NCI-H1092 treated with DMSO at 0.1 percent for 48 hours (cell line): ENCODE measurements at regions not wholly inside any gene's neighbourhood (a gene's known extent, or its start where the extent isn't known, plus 50 kb on each side); places are given as distances from the start of the nearest gene placed in this dataset.
"Not testable (repeated sequence)": the region's sequence is repeated elsewhere in the genome, so short reads cannot be mapped to it uniquely, and the experiment has no call there.

ENCODE experiments used
- DNase-seq: peaks from one replicate; lab custom pipeline; 2025; lab: John Stamatoyannopoulos, UW

DNA sequence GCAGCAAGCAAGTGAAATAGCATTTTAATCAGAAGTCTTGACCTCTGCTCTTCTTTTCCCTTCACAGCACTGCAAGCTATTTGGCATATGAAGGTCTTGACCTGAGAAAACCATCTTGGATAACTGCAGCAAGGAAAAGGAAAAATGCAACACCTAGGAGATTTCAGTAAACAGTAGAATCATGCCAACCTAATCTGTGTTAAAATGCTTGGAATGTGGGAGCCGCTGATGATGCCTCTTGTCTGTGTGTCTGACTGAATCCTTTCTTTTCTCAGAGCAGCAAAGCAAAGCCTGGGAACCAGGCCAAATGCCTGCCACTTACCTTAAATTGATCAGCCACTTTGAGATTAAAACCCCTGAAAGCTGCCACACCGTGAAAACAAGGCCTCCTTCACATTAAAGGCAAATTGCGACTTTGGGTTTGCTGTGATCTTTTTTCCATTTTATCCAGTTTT is 80.4 kb upstream of the CDK6 start:
- DNase-seq = peak; percentile 27

DNA sequence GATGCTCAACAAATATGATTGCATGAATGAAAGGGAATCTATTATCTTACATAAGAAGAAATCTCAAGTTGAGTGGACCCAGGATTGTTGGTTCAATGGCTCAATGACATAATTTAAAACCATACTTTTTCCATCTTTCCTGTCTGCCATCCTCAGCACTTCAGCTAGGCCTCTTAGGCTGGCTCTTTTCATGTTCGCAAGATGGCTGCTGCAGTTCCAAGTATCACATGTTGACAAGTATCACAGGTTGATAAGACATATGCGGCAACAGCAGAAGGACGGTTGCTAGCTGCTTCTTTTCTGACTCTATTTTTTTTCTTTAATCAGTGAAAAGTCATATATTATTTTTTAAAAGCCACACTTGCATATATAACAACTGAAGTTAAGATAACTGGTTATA is 79.0 kb upstream of the CDK6 start:
- DNase-seq = no peak

DNA sequence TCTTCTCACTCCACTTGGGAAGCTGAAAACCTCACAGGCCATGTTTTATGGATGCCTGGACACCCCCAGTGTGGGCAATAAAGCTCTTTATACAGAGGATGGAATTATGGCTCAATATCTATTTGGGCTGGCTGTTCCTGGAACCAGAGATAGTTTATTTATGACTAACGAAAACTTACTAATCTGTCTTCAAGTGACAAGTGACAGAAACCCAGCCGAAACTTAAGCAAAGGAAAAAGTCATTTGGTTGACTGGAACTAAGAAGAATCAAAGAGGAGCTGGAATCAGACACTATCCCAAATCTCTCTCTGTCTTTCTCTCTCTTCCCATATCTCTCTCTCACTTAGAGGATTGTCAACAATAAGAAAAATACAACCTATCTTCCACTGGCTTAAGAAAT is 78.3 kb upstream of the CDK6 start:
- no peak for DNase-seq

DNA sequence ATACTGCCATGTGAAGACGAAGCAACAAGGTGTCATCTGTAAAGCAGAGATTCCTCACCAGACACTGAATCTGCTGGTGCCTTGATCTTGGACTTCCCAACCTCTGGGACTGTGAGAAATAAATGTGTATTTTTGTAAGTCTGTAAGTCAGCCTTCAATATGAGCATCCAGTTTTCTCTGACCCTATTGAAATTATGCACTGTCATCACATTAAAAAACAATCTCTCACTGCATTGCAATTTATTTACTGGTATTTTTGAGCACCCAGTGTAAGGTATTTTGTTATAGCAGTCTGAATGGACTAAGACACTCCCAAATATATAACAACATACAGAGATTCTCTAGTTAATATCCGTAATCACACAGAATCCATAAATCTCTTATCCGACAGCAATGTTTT is 77.5 kb upstream of the CDK6 start:
- DNase-seq = no peak

DNA sequence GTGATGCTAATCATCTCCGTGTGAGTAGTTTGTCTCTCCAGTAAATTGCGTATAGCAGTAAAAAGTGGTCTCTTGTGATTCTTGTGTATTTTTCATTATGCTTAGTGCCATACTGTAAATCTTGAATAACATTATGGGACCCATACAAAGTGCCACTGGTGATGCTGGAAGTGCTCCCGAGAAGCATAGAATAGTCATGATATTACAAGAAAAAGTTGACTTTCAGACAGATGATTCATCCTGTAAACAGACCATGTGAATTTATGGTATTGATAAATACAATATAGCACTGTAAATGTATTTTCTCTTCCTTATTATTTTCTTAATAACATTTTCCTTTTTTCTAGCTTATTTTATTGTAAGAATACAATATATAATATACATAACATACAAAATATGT is 74.6 kb upstream of the CDK6 start:
- no peak for DNase-seq

DNA sequence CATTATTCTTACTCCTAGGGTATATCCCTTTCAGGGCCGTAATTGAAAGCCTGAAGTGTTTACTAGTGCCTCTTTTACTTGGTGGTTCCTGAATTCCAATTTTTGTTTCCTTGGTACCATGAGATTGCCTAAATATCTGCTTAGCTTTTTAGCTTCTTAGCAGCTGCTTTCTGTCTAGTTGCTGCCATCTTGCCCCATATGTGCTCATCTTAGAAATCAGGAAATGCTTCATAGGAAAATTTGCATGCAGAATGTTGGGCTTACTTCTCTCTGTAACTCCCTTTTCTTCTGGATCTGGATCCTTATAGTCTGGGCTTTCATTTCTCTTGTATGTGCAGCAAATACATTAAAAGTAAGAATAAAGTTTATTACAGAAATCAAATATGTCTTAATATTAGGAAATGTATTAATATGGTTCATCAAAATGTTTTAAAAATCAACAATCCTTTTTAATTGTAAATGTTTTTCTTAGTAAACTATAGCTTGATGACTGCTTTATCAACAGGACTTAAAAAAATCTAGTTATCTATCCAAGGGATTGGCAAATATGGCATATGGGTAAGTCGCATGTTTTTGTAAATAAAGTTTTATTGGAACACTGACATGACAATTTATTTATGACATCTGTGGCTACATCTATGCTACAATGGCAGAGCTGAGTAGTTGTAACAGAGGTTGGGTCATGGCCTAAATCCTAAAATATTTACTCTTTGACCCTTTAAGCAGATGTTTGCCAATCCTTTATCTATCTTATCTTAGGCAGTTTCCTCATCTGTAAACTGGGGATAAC is 73.5 kb upstream of the CDK6 start:
- DNase-seq = no peak

DNA sequence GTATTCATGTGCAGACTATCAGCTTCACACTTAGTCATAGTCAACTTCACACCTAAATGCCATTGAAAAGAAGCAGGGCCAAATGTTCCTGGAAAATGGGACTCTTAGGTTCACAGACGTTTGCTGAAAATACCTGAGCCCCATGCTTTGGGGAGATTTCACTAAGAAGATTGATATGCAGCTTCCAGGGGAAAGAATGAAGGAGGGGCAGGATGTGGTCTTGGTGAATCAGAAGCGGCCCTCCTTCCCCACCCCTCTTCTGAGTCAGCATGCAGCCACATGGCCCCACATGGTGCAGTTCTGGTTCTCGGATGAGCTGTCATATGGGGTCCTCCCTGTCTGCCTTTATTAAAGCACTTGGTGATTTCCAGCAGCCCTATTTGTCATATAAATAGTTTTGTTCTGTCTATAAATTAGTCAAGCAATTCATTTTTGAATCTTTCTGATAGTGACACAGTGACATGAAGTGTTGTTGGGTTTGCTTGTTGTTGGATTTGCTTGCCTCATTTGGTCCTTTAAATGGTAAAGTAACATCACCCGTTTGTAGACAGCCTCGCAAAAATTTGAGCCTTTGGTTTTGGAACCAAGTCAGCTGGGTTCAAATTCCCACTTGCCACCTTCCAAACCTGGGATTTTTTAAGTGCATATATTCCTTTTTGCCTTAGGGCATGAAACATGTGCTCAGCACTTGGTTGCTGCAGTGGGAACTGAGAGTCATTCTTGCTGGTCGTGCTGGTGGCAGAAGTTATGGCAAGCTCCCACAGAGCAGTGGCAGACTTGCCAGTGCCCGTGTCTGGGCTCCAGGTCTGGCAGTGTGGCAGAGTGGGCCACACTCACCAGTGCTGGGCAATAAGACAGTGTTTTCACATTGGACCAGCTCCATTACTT is 68.1 kb upstream of the CDK6 start:
- DNase-seq = no peak

DNA sequence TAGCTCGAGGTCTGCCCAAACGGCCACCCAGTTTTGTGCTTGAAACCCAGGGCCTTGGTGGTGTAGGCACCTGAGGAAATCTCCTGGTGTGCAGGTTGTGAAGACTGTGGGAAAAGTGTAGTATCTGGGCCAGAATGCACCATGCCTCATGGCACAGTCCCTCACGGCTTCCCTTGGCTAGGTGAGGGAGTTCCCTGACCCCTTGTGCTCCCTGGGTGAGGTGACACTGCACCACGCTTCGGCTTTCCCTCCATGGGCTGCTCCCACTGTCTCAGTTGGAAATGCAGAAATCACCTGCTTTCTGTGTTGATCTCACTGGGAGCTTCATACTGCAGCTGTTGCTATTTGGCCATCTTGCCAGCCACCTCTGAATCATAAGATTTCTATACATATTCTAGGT is 62.4 kb upstream of the CDK6 start:
- no peak for DNase-seq

DNA sequence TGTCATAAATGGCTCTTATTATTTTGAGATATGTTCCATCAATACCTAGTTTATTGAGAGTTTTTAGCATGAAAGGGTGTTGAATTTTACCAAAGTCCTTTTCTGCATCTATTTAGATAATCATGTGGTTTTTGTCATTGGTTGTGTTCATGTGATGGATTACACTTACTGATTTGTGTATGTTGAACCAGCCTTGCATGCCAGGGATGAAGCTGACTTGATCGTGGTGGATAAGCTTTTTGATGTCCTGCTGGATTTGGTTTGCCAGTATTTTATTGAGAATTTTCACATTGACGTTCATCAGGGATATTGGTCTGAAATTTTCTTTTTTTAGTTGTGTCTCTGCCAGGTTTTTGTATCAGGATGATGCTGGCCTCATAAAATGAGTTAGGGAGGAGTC is 58.5 kb upstream of the CDK6 start:
- not testable (repeated sequence) for DNase-seq

DNA sequence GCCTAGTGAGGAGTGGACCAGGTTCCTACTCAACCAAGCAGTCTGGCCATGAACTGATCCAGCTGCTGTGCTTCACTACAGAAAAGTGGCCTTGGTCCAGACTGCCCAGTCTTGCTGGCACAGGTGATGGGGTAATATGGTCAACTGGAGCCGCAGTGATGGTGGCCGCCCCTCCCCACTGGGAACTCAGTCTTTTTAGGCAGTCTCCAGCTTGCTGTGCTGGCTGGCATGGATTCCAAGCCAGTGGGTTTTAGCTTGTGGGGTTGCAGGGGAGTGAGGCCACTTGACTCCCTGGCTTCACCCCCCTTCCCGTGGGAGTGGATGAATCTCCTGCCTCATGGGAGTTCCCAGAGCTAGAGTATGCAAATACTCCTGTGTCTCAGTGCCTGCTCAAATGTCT is 52.7 kb upstream of the CDK6 start:
- no peak for DNase-seq
